Epidermal melanocyte (primary cell): ENCODE measurements at regions not wholly inside any gene's neighbourhood (a gene's known extent, or its start where the extent isn't known, plus 50 kb on each side); places are given as distances from the start of the nearest gene placed in this dataset.
"Not testable (repeated sequence)": the region's sequence is repeated elsewhere in the genome, so short reads cannot be mapped to it uniquely, and the experiment has no call there.

Experiments used
- DNase-seq: peaks from one replicate; pipeline ENCODE4 v3.0.0; 2011; ENCODE audit warnings: low spot score; ENCODE audit not compliant: insufficient read length

DNA sequence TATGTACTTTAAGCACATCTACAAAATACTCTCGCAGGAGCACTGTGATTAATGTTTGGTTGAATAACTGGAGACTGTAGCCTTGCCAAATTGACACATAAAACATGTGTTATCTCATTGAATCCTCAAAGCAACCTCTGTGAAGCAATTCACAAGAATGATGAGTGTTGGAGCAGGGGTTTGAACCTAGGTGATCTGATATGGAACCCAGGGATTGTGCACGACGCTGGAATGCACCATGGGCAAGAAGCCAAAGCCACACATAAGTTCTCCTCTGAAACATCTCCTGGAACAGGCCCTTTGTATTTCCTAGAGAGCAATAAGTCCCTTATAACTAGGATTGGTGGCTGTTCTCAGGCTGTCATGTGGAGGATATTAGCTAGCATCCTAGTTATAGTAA lies 124.6 kb upstream of the IVNS1ABP start:
- DNase-seq, result no peak

DNA sequence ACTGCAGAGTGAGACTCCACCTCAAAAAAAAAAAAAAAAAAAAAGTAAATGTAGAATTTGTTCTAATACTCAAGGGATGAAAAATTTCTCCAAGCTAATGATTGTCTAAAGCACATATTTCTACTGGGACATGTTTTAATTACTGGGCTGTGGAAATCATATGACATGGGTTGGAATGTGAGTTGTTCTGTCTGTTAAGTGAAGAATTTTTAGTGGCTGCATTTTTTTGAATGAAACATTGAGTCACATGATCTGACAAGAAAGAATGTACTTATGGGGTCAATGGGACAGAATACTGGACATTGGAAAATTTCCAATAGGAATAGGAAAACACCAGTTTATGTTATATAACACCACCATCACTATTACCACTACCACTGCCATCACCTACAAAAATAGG lies 123.8 kb upstream of the IVNS1ABP start:
- no peak for DNase-seq

DNA sequence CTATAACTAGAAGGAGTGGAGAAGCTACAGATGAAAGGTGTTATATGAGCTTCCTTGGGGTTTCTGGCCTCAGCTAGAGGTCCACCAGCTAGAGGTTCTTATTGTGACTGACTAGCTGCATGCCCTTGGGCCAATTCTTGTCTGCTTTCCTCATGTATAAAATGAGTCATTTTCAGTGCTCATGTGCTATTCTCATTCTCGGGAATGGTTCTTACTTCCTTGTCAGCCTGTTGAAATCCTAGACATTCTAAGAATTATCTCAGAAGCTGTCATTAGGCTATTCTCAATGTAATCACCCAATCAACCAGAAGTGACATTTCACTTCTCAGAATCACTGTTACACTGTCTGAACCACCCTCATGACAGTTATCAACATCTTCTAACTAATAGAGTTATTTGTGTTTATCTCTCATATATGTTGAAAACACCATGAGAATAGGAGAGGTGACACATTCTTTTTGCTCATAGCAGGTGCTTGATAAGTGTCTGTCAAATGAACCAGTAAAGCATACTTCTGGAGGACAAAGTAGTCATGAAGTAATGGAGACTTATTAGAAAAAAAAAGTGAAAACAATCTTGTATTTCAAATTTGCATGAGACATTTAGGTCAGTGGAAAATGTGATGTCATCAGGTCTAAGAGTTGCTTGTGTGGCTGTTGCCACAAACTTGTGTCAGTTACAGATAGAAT lies 122.8 kb upstream of the IVNS1ABP start:
- no peak for DNase-seq

DNA sequence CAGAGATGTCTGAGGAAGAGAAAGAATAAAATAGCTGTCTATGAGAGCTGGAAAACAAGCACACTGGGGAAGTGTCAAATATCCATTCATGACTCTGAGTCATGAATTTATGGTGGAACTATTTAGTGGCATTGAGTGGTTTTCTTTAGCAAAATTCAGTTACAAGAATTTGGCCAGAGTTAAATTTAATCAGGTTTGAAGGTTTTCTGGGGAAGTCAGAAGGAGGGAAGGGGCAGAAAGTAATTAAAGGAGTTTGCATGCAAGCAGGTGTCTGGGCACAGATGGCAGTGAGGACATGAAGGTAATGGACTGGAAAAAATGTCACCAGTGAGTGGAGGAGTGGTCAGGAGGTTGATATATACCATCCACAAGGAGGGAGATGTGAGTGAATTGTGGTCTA lies 121.9 kb upstream of the IVNS1ABP start:
- no peak for DNase-seq

DNA sequence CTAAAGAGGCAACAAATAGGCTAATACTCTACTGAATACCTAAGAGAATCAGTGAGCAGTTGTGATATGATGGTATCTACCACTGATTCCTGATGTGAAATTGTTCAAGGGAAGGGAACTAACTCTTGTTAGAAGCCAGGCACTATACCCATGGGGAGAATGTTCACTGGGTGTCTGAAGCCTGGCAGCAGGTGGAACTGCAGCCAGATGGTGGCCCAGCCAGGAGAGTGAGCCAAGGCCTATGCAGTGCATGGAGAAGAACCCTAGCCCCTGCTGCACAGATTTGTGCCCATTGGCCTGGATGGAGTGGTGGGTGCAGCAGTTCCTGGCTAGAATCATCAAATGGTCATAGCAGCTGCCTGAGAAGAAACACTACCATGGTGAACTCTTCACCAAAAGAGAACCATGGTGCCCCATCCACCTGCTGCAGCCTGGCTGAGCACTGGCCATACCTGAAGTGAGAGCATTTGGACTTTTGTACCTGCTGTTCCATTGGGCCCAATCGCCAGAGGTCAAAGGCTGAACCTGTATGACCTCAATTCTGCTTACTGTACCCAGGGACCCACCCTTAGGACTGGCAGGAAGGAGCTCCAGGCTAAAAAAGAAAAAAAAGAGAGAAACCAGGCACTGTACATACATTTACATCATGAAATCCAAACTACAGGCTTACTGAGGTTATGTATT lies 118.8 kb upstream of the IVNS1ABP start:
- DNase-seq, result no peak

DNA sequence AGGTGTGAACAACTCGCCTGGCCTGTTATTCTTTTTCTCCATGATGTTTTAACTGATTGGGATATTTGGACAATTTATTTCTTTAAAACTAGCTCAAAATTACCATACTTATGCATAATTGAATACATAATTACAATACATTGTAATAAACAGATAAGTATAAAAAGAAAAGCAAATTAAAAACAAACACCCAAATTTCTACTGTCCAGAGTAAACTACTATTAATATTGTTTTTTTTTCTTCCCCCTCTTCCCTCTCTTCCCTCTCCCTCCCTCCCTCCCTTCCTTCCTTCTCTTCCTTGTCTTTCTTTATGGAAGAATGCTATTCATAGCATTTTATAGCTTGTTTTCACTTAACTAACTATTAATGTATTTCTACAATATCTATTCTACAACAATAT lies 117.7 kb upstream of the IVNS1ABP start:
- no peak for DNase-seq

DNA sequence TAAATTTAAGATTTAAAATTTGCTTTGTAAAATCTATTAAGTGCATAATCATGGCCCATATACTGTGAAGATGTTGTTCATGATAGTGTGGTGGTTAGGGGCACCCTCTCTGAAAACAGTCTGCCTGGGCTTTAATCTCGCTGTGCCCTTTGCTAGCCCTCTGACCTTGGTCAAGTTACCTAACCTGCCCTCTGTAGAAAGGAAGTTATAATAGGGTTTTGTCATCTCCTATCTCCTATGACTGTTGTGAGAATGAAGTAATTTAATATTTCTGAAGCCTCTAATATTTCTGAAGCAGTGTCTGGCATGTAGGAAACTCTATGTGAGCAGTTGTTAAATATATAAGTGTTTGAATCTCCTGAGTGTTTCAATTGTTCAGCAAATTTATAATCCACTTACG lies 116.6 kb upstream of the IVNS1ABP start:
- DNase-seq, result no peak

DNA sequence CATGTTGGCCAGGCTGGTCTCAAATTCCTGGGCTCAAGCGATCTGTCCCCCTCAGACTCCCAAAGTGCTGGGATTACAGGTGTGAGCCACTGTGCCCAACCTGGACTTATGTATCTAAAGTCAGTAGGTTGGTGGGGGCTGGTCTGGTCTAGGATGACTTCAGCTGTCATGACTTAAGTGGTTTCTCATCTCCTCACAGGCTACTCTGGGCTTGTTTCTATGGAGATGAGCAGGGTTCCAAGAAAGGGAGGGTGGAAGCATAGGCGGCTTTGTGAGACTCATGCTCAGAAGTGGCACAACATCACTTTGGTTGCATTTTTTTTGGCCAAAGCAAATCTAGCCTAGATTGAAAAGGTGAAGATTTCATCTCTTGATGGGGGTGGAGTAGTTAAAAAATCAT lies 115.9 kb upstream of the IVNS1ABP start:
- DNase-seq, result no peak

DNA sequence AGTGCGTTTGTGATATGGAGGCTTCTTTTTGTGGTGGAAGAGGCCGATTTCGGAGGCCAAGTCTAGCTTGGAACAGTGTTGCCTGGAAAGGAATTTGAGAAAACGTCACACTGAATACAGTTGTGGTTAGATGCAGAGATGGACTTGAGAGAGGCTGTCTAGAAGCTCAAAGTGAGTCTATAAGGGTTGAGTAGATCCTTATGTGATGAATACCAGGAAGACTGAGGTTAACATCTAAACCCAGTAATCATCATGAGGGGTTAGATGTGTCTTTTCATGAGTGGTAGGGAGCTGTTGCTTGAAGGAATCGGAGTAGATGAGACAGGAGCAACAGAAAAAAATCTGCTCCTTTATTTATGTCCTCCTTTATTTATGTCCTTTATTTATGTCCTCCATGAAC lies 114.6 kb upstream of the IVNS1ABP start:
- no peak for DNase-seq

DNA sequence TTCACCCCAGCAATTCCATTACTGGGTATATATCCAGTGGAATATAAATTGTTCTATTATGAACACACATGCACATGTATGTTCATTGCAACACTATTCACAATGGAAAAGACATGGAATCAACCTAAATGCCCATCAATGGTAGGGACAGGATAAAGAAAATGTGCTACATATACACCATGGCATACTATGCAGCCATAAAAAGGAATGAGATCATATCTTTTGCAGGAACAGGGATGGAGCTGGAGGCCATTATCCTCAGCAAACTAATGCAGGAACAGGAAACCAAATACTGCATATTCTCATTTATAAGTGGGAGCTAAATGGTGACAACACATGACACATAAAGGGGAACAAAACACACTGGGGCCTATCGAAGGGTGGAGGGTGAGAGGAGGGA lies 112.6 kb upstream of the IVNS1ABP start:
- DNase-seq, result not testable (repeated sequence)

DNA sequence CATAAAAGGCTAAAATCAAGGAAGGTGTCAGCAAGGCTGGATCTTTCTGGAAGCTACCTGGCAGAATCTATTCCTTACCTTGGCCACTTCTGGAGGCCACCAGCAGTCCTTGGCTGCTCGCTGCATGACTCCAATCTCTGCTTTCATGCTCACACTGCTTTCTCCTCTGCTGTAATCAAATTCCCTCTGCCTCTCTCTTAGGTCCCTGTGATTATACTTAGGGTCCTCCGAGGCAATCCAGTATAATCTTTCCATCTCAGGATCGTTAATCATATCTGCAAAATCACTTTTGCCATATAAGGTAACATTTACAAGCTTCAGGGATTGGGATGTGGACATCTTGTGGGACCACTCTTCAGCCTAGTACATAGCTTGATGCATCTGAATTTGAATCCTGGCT lies 110.7 kb upstream of the IVNS1ABP start:
- no peak for DNase-seq

DNA sequence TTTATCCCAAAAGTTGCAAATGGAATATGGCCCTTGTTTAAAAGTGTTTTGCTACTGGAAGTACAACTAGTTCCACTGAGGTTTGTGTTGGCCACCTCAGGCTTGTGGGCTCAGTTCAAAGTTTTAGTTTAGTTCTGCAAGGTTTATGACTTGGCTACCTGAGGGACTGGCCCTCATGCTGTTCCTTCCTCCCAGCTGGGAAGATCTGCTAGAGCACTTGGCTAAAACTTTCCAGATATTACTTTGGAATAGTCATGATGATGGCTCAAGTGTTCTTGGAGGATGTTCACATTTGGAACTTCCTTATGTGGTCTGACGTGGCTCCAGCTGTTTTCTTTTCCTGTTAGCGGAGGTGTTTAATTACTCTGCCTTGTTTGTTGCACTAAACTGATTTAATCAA lies 110.2 kb upstream of the IVNS1ABP start:
- no peak for DNase-seq

DNA sequence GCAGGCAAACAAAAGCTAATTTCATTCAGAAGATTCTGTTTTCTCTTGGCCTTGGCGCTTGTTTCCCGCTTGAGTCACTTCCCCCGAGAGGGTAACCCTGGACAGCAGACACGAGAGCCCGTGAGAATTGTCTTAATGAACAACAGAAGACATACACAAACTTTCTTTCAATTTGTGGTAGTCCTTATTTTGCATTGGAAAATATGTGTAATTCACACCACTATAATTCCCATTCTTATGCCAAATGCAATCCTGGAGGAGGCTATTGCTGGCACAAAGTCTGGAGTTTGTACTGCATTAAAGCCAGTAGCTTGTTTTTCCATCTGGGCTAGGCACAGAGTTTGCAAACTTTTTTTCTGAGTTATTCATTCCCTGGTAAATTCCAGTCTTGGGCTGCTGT lies 109.8 kb upstream of the IVNS1ABP start:
- no peak for DNase-seq

DNA sequence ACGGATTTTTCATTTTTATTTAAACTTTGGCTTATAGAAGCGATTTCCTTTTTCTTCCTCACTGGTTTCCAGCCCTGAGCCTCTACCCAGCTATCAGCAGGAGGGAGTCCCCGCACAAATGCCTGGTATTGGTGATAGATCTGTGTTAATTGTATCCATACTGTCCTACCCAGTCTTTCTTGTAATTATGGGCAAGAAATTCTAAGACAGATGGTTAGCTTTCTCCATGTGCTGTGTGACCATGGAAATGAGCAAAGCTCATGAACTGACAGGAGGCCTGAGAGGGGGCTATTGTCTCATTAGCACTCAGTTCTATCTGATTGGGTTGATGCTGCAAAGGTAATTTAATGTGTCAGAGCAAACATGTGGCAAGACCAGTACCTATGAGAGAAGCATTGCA lies 108.1 kb upstream of the IVNS1ABP start:
- no peak for DNase-seq

DNA sequence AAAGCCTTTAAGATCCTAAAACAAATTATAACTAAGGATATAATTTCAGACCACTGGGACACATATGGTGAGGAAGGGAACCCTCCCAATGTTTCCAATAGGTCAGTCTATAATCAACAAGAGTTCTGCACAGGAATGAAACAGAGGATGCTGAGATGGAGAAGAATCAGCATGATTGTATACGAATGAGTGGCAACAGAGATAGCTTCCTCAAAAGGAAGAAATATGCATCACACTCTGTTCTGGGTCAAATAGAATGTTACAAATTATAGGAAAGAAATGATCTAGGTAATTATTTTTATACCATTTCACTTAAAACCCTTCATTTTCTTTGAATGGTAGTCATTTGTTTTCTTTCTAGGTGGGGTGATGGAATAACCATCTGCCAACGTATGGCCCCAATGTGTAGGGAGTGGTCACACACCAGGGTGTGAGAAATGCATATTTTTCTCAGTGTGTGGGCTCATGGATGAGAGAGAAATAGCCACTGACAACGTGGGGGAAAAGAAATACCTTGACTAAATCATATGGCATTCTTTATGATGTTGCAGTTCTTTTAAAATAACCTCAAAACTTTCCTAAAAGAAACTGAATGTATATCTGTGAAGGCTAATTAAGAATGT lies 104.6 kb upstream of the IVNS1ABP start:
- no peak for DNase-seq

DNA sequence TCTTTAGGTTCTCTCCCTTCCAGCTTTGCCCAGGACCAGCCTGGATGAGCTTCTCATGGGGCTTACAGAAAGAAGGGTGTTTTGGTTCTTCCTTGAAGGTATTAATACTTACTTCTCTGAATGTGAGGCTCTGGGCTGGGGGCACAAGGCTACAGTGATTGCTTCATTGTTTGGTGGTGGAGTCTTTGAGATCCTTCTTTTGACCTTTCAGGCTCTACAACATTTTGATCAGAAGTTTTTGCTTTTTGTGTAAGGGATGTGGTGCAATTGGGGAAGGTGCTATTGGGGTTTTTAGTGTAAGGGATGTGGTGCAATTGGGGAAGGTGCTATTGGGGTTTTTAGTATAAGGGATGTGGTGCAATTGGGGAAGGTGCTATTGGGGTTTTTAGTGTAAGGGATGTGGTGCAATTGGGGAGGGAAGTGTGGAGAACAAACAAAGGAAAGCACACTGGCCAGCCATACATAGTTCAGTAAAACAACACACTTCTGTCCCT lies 103.6 kb upstream of the IVNS1ABP start:
- DNase-seq, result no peak

DNA sequence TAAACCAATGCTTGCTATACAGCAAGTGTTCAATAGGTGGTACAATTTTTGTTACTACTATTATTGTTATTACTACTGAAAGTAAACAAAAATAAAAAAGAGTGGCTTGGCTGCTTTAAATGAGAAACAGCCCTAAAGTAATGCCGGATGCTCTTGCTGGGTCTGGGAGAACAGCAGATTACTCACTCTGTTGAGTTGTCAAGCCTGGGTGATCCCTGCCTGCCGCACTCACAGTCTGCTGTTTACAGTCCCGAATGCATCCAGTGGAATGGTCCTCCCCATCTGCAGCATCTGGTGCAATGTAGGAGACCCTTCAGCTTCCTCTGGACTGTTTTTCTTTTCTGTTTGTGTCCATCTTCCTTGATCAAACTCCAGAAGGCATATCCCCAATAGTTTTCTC lies 102.7 kb upstream of the IVNS1ABP start:
- DNase-seq, result no peak

DNA sequence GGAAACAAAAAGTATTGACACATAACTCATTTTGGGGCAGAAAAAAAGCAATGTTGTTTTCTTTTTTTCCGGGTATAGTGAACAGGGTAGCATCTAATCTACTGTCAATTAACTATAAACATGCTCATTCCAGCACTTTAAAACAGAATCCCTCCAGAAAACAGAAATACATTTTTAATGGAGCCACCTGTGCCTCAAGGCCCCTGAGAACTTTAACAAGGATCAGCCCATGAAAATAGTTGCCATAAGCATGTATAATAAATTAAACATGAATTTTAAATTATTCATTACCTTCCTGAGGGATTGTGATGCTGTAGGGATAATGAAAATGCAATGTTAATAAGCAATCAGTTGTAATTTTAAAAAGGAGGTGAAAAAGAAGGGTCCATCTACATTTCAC lies 101.4 kb upstream of the IVNS1ABP start:
- no peak for DNase-seq

DNA sequence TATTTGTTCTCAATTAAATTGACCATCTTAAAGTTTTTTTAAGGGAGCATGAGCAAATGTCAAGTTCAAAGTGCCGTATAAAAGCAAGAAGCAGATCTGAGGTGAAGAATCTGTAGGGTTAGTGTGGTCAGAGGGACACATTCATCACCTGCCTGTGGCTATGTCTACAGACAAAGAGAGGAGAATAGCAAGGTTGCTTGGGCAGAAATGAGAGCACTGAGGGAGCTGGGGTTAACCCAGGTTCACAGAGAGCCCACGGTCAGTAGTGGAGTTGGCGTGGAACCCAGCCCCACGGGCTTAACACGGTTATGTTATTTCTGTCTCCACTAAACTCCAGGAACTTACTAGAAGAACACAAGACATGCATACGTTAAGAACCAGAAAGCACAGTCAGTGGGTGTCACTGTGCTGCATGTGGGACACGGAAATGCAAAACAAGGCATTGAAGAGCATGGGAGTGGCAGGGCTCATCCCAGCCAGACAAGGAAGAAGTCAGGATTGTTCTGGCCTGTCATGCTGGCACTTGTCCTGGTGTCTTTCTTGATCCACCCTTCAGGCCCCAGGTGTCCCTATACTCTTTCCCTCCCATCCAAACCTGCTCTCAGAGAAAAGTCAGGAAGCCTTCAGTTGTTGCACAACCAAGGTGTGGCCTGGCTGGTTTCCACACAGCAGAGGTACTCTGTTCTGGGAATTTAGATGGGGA lies 95.5 kb upstream of the IVNS1ABP start:
- no peak for DNase-seq

DNA sequence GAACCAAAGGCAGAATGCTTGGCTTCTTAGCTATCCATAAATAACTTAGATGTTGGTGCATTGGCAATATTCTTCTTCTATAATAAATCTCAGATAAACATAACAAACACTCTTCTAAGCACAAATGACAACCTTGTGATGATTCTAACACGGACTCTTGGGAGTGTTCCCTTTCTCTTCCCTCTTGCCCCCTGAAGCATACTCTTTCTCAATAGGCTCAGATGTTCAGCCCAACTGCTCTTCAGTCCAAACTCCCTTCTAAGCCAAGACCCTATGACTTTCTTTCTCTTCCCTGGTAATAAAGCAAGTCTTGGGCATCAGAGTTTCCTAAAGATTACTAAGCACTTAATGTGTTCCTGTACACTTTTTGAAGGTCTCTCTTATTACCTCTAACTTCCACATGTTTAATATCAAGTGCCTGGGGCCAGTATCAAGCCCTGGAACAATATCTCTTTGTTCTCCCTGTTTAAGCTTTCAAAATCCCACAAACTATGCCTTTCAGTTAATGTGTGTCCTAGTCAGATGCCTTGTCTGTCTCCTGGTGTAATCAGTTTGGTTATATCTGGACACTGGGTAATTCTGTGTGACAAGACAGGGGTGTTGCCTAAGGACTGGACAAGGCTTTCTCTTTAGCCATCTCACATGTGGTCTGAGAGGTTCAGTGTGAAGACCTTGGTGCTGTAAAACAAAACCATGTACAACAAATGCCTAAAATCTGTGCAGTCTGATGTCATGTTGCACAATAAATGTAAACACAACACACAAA lies 92.9 kb upstream of the IVNS1ABP start:
- DNase-seq, result peak; percentile 36

DNA sequence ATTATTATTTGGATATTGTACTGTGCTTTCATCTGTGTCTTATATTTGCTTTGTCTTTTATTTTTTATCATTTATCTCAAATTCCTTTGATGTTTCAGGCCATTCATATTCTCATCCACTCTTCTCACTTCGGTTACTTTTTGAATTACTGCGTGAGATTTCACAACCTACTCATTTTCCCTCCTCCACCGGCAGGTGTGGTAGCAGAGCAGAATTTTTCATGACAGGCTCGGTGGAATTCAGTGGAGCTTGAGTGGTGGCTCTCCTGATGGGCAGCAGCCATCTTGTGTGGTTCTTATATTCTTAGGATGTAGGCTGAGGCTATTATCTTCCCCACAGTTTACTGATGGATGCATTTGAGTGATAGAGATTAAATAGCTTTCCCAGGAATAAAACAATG lies 92.3 kb upstream of the IVNS1ABP start:
- no peak for DNase-seq
